ENCODE measurements at regions not wholly inside any gene's neighbourhood (a gene's known extent, or its start where the extent isn't known, plus 50 kb on each side); places are given as distances from the start of the nearest gene placed in this dataset.

- TF ChIP-seq CTCF (IDR thresholded peaks at IDR 0.05; ENCODE audit: poor library complexity) (no peak), EZH2 (IDR thresholded peaks at IDR 0.05; ENCODE audit: borderline replicate concordance) (no peak), EZH2phosphoT487 (IDR thresholded peaks at IDR 0.05; ENCODE audit: low read depth, severe bottlenecking, unreplicated experiment) (no peak)
Measured at GRCh38 chr7:11934796-11935195, 102.8 kb upstream of the THSD7A start.

All from hepatocyte (in vitro differentiated cells).